ENCODE measurements at regions not wholly inside any gene's neighbourhood (a gene's known extent, or its start where the extent isn't known, plus 50 kb on each side); places are given as distances from the start of the nearest gene placed in this dataset.
"Not testable (repeated sequence)": the region's sequence is repeated elsewhere in the genome, so short reads cannot be mapped to it uniquely, and the experiment has no call there.

DNA sequence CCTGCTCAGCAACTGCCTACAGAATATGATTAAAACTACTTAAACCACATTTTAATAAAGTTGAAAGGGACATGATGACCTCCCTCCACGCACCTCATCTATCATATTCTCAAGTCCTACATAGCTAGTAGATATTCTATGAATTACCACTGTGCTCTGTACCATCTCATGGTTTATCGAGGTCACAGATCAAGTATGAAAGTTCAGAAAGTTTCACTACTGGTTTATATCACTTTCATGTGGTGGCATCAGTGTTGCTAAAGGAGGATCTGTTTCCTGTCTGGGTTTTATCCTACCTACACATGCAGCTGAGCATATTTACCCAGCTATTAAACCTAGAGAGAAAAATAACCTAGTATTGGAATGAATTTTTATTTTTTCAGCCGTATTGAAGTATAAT is 214.9 kb upstream of the MON1B start:
- no peak for DNase-seq (ENCODE audit: low spot score)

DNA sequence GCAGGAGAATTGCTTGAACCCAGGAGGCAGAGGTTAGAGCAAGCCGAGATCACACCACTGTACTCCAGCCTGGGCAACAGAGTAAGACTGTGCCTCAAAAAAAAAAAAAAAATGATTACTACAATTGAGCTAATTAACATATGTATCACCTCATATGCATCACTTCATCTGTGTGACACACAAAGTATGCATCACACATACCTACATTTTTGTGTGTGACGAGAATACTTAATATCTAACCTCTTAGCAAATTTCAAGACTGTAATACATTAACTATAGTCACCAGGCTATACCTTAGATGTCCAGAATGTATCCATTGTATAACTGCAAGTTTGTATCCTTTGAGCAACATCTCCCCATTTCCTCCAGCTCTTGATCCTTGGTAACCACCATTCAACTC is 214.2 kb upstream of the MON1B start:
- no peak for DNase-seq (ENCODE audit: low spot score)

DNA sequence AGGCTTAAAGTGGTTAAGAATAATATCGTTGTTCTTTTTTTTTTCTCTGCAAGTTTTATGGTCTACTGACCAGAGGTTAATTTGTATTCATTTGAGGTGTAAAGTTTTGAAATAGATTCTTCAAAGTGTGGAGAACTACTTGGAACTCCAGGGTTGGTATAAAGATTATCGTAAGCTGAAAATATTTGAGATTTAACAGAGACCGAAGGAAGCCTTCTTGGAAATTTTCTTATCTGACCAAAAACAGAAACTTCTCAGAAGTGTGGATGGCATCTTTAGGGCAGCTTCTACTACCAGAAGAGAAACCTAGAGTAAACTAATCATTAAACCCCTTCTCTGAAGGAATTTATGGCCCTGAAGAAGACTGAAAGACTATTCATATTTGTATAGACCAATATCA is 206.8 kb upstream of the MON1B start:
- no peak for DNase-seq (ENCODE audit: low spot score)

DNA sequence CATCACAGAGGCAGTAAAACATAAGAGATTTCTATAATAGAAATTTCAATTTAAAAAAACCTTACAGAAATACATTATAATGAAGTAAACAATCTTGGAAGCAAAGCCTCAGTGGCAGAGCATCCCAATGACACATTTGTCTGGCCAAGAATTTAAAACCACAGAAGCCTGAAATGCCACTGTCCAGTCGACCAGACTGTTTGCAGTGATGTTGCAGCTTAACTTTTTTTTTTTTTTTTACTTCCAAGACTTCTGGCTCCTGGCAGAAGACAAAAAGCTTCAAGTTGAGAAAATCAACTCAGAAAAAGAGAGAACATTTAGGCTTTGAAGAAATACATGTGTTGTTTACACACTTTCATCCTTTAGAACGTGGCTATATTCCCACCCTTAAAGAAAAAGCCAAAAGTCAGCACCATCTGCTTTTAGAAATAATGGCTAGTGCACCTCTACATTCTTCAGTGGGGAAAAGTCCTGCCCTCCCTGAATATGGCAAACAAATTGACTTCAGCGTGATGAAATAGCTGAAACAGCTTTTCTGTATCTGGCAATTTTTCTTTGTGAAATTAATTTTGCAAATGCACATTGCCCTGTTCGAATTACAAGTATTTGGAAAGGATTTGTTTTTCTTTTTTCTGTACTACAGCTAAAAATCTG is 205.5 kb upstream of the MON1B start:
- DNase-seq (ENCODE audit: low spot score), result no peak

DNA sequence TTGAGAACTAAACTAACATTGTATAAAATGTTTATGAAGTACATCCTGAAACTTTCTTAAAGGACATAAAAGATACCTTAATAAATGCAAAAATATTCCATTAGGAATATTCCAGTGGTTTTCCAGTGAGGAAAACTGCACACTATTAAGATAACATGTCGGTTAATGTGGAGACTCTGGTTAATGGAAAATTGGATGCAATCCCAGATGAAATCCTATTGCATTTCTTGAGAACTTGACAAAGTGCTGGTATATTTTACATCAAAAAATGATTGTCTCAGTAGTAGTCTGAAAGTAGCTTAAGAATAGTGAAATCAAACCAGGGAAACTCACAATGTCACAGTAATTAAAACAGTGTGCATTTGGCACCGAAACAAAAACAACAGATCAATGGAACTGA is 202.5 kb upstream of the MON1B start:
- DNase-seq (ENCODE audit: low spot score), result no peak

DNA sequence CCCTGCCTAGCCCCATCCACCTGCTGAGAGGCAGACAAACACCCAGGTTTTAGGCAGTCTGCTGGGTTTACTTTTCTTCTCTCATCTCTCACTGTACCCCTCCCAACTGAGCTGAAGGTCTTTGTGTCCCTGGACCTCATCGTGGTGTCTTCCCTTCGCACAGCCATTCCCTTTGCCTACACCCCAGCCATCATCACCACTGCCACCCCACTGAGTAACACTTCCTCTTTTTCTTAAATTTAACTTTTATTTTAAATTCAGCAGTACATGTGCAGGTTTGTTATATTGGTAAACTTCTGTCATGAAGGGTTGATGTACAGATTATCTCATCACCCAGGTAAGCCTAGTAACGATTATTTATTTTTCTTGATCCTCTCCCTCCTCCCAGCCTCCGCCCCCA is 188.3 kb upstream of the MON1B start:
- DNase-seq (ENCODE audit: low spot score), result no peak

DNA sequence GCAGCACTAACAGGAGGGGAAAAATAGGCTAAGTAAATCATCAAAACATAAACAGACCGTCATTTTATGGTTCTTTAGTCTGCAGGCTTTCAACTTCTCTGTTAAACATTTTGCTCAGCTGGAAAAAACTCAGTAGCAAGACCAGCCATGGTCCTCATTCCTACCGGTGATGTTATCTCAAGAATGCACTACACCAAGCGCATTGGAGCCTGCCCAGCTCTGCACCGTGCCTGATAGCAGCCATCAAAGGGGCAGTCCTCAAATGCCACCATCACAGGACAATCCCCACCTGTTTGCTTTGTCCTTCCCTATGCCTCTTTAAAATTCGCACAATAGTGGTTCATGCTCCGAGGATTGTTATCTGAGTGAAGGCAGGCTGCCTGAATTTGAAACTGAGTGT is 181.5 kb upstream of the MON1B start:
- DNase-seq (ENCODE audit: low spot score), result no peak

DNA sequence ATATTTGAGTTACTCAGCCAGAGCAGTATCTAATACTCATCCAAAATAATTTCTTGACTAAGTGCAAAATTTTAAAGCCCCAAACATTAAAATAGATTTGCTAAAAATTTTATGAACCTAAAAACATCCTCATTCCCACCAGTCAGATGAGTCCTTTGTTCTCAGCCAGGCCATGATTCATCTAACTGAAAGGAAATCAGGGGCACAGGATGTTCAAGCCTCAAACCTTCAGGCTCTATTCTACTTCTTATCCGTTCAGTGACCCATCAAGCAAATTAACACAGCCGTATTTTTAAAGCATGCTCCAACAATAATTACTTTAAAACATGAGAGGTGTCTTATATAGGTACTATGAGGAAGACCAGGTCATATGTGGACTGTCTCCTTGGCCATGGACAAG is 176.5 kb upstream of the MON1B start:
- no peak for DNase-seq (ENCODE audit: low spot score)

DNA sequence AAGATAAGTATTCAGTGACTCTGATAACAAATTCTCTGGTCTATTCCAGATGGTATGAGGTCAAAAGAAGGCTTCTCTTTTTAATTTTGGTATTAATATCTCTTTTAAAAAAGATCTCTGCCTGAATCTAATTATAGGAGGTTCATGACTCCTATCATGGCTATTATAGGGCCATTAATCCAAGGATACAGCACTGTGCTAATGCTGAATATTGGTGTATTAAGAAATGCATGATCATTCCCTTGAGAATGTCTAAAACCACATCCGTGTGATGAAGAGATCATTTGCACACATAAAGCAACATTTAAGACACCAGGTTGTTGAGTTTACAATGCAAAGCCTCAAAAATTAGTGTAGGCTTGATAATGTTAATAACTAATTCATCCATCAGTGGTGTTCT is 160.4 kb upstream of the MON1B start:
- DNase-seq (ENCODE audit: low spot score), result no peak

DNA sequence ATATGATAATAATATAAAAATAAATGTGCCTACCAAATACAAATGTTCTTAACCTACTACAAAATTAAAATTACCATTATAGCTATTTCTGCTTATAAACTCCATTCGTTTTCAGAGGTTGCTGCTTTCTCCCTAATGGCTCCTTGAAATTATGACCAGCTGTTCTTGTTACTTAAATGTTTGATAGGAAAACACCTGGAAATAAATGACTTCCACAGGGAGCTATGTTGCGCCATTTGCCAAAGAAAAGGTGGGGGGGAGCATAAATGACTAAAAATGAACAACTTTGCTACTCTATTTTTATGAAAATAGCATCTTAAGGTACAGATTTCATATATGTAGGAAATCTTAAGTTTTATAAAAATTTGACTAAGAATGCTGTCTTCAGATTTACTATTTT is 157.5 kb upstream of the MON1B start:
- DNase-seq (ENCODE audit: low spot score), result no peak

DNA sequence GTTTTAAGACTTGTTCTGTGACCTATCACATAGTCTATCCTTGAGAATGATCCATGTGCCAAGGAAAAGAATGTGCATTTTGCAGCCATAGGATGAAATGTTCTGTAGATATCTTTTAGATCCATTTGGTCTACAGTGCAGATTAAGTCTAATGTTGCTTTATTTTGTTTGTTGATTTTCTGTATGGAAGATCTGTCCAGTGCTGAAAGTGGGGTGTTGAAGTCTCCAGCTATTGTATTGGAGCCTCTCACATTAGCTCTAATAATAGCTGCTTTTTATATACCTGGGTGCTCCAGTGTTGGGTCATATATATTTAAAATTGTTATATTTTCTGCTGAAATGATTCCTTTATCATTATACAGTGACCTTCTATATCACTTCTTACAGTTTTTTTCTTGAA is 155.6 kb upstream of the MON1B start:
- no peak for DNase-seq (ENCODE audit: low spot score)

DNA sequence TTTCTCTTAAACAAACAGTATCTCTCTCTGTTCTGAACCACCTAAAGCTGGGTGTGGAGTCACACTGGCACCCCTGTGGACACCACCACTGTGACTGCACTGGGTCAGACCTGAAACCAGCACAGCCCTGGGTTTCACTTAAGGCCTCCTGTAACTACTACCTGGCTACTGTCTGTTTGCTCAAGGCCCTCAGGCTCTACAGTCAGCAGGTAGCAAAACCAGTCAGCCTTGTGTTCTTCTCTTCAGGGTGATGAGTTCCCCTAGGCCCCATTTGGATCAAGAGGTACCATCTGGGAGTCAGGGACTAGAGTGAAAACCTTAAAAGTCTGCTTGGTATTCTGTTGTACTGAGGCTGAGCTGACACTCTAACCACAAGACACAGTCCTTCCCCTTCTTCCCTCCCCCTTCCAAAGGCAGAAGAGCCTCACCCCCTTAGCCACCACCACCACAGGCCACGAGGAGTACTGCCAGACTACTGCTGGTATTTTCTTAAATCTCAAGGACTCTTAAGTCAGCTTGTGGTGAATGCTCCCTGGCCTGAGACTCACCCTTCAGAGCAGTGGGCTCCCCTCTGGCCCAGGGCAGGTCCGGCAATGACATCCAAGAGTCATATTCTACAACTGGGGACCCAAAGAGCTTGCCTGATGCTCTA is 153.2 kb upstream of the MON1B start:
- DNase-seq (ENCODE audit: low spot score), result no peak

DNA sequence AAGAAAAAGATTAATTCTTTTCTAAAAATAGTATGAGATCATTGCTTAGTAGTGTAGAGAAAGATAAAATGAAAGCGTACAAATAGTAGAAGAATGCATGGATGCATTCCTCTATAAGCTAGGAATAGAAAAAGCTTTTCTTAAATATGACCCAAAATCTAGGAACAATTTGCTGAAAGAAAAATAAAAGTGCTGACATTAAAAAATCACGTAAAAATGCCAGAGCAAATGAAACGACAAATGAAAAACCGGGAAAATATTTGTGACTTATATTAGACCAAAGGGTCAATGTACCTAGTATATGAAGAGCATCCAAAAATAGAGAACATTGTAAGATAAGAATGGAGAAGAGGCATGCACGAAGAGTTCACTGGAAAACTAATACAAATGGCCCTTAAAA is 149.5 kb upstream of the MON1B start:
- DNase-seq (ENCODE audit: low spot score), result no peak

DNA sequence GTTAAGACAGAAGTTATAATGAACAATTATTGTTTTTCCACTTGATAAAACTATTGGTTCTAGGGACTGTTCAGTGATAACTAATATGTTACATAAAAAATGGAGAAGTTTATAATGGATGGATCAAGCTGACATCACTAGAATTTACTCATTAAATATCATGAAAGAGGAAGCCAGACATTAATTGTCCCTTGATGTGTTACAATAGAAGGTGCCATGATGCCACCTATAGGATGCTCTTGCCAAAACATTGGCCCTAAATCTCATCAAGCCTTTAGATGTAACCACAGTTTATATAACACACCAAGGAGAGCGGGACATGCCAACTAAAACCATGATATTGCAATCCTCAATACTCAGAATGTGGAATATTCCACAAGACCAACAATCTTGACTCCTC is 147.9 kb upstream of the MON1B start:
- no peak for DNase-seq (ENCODE audit: low spot score)

DNA sequence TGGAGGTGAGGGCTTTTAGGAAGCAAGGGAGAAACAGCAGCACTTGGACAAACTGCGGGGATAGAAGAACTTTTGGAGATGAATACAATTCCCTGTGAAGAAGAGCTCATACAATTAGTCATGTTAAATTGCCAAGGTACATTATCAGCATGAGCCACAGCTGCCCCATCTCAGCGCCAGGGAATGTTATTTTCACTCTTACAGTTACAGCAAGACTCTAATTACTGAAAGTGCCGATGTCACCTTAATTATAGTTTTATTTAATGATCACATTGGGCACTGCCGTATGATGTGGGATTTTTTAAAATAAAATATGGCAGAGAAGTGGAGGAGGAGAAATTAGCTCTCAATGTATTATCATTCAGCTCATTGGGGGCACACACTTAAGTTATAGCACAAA is 144.8 kb upstream of the MON1B start:
- no peak for DNase-seq (ENCODE audit: low spot score)

DNA sequence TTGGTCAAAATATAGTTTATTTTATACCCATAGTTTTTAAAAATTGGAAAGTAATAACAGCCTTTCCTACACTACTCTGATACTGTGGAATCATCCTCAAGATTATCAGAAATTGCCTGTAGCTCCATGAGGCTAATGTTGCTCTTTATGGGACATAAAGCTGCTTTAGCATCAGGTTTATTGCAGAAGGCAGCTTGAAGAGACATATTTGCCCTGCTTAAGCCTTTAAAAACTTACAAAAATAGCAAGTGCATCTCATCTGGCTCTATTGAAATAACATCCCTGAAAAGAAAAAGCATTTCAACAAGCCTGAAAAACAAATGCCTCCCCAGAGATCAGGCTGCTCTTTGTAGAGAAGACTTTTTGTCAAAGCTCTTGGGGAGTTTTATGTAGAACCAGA is 142.9 kb upstream of the MON1B start:
- DNase-seq (ENCODE audit: low spot score), result no peak

DNA sequence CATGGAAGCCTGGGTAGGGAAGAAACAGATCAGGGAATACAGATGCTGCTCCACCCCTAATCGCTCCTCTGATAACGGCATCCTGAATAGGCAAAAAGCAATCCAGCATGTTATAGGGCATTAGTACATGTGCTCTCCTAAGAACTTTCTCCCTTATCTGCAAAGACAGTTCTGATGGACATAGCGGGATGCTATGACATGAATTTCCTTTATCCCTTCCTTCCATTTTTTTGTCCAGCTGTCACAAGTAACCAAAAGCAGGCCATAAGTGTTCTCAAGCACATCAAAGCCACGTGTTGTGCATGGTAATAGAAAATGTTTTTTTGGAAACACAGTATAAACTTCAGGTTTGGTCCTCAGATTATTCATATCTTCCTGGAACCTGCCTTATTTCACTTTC is 141.4 kb upstream of the MON1B start:
- no peak for DNase-seq (ENCODE audit: low spot score)

DNA sequence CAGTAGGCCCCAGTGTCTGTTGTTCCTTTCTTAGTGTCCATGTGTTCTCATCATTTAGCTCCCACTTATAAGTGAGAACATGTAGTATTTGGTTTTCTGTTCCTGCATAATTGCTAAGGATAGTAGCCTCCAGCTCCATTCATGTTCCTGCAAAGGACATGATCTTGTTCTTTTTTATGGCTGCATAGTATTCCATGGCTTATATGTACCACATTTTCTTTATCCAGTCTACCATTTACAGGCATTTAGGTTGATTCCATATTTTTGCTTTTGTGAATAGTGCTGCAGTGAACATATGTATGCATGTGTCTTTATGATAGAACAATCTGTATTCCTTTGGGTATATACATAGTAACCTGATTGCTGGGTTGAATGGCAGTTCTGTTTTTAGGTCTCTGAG is 134.4 kb upstream of the MON1B start:
- DNase-seq (ENCODE audit: low spot score), result not testable (repeated sequence)

DNA sequence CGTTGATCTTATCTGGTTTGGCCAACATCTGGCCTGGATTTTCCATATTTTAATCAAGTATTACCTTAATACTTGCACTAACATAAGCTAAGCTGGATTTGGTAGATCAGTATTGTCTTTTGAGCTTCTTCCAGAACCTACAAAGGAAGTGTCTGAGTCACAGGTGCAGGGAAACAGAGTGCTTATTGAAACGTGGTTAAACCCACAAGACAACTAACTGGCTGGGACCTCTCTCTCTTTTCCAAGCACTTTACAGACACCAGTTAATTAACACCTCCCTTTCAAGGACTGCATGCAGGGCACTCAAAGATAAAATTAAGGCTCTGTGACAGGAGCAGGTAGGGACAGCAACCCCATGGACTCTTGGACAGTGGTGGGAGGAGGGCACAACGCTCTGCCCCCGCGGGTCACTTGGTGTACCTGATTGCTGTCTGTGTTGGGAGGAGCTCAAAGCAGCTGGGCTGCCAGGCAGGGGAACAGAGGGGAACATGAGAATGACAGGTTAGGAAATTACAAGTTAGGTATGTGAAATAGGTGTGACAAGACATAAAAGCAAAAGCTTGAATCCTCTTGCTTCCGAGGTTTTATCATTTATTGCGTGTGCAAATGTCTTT is 133.7 kb upstream of the MON1B start:
- no peak for DNase-seq (ENCODE audit: low spot score)

DNA sequence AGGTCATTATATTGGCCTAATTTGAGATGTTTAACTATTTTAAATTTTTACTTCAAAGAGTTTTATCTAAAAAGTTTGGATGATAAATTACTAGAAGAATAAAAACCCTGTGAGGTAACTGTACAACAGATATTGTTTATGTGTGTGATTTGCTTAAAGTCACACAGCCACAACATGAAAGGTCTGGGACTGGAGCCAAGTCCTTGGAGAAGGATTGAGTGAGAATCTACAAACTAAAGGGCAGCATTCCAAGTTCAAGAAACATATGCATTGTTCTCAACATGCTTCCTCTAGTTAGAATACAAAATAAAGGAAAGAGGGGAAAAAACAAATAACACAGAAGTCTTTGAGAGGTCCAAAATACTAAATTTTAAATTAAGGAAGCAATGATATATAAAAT is 131.5 kb upstream of the MON1B start:
- DNase-seq (ENCODE audit: low spot score), result no peak

DNA sequence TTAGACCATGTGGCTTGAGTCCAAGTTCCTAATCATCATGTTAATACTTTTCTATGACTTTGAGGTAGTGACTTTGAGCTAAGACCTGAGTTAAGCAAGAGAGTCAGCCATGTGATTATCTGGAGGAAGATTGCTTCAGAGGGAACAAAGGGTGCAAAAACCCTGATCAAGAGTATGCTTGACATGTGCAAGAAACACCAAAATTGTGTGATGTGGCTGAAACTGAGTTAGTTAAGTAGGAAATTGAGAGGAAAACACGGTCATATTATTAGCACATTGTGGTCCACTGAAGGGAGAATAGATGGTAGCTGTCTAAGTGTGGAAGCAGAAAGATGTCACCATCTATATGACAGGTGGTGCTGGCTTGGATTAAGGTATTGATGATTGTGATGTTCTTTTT is 130.4 kb upstream of the MON1B start:
- DNase-seq (ENCODE audit: low spot score), result no peak

DNA sequence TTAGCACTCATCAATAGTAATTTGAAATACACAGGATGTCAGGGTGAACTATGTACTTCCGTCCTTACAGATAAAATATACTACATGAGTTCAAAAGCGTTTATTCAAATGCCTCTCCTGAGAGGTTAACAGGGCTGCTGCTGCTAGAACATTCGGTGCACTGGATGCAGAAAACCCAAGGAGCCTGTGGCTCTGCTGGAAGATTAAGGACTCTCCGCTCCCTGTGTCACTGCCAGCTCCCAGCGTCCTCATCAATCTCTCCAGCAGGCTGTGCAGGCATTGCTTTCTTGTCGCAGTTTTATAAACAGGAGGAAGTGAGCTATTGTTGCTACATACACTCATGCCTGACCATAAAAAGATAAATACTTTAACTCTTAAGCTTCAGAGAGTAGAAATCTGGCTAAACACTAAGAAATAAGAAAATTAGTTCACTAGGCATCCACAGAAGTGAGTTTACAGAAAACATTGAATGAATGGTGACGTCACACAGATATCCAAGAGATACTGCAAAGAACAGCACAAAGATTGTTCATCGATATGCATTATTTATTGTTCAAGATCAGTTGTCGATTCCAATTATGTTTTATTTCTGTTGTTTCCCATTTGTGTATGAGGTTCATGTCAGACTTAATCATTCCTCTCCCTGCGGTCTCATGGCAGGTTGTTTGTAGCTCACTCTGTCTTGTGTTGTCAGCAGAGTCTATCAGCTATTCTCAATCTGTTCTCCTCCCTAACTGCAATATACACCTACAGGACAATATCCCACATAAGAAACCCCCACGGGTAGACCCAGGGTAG is 127.9 kb upstream of the MON1B start:
- no peak for DNase-seq (ENCODE audit: low spot score)

DNA sequence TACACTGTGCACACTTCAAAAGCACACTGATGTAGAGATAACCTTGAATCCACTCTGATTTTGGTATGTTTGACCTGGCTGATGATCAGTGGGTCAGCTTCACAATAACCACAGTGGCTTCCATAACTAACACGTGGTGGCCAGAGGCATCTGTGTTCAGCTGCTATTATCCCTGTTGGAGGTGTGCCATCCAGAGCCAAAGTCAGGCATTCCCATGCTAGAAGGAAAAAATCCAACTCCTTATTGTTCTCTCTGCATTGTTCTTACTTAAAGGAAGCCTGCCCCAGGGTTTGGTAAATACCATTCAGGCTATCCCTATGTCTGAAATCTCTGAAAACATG is 127.3 kb upstream of the MON1B start:
- no peak for DNase-seq (ENCODE audit: low spot score)

Measured in putamen (tissue), 1 donor.